C4-2B (cell line): ENCODE measurements at regions not wholly inside any gene's neighbourhood (a gene's known extent, or its start where the extent isn't known, plus 50 kb on each side); places are given as distances from the start of the nearest gene placed in this dataset.

Experiments
- H3K27ac ChIP-seq: fragments of 450-650 bp; 2 replicates; pipeline ENCODE4 v1.5.1; 2017
- CTCF ChIP-seq: fragments of 450-650 bp; conservative IDR thresholded peaks from 2 replicates; pipeline ENCODE4 v1.5.1; 2017; ENCODE audit warnings: mild to moderate bottlenecking
- ZFX ChIP-seq: fragments of 450-650 bp; IDR thresholded peaks from 2 replicates; pipeline ENCODE4 v1.6.1; 2017

GRCh38 chr11:42827845-42828244 lies 484.0 kb upstream of the API5 start:
- H3K27ac ChIP-seq: no peak overlapping the region
- TF ChIP-seq ZFX (no peak), CTCF (no peak)

DNA sequence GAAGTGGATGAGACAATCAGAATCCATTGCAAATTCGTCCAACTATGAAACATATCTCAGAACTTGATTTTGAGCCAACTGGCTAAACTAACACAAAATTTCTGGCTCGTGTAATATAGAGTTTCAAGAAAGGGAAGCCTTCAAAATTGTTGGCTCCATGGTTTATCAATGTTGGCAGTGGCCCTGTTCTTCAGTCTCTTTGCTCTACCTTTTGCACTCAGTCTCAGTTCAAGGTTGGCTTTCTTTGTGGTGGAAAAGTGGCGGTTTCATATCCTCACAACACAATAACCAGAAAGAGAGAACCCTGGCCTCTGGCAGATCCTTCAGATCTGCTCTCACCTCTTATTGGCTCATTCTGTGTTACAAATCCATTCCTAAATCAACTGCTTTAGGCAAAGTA lies 473.8 kb upstream of the API5 start:
- no peak for TF ChIP-seq CTCF
- no peak for TF ChIP-seq ZFX

DNA sequence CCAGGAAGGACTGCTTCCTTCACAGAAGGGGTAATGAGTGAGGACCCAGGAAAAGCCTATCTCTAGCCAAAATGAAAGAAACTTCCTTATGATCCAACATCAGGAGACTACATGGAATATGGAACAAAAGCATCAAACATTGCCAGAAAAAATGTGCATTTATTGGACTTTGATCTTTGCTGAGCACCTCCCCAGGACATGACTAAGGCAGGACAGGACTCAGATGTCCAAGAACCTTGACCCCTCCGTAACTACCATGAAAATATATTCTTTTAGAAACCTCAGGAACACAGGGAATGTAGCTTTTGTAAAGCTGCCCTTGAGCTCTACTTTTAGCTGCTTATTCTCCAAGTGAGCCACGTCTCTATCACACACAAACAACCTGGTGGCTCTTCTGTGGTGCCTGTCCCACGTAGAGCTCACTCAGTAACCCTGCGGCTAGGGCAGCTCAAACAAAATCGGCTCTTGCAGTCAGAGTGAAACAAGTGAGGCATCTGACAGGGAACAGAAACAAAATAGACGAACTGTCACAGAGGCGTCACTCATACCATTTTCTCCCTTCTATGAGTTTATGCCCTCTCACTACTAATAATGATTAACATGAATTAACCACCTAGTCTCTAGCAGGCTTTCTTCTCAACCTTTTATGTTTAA lies 471.5 kb upstream of the API5 start:
- no peak overlapping the region for H3K27ac ChIP-seq
- TF ChIP-seq CTCF (no peak), ZFX (no peak)

More for the DNA sequence above, 473.8 kb upstream of the API5 start:
- no peak overlapping the region for H3K27ac ChIP-seq

- no peak for TF ChIP-seq CTCF
- H3K27ac ChIP-seq: no peak overlapping the region
Observed at GRCh38 chr11:42840860-42841259, 470.9 kb upstream of the API5 start.

DNA sequence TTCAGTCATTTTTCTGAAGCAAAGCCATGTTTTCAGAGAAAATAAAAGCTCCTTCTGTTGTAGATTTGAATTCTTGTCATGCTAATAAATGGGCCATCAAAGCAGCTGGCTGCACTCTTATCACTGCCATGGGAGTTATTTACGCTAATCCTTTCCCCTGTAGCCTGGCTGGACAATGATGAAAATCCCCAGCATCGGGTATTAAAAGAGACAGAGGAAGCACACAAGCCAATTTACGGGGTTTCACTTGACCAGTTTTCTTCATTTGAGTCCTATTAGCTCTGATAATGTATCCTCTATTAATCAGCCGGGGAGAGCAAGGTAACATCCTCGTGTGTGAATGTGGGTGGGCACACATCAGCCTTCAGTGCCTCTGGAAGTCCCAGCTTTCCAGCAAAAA lies 470.2 kb upstream of the API5 start:
- TF ChIP-seq CTCF (no peak), ZFX (no peak)
- no peak overlapping the region for H3K27ac ChIP-seq

DNA sequence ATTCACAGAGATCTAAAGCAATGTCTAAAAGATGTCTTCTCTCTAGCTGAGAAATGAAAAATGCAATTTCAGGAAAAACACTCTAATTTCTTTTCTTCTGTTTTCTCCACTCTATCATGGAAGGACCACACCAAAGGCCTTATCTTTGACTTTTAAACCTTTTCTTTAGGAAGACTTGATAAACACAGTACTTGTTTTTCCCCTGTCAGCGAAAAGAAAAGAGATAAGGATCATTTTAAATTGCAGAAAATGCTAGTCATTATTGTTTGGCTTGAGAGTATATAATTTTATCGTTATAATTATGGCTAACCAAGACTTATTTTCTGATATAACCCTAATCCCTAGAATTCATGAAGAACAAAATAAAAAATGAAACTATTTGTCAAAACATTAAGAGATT lies 462.4 kb upstream of the API5 start:
- H3K27ac ChIP-seq: no peak overlapping the region
- TF ChIP-seq CTCF (no peak), ZFX (no peak)

GRCh38 chr11:42857344-42857743 lies 454.5 kb upstream of the API5 start:
- no peak for TF ChIP-seq ZFX
- no peak for TF ChIP-seq CTCF
- H3K27ac ChIP-seq: no peak overlapping the region
